Dermis microvascular lymphatic vessel endothelial cell (primary cell): ENCODE measurements at regions not wholly inside any gene's neighbourhood (a gene's known extent, or its start where the extent isn't known, plus 50 kb on each side); places are given as distances from the start of the nearest gene placed in this dataset.

Experiments used
- DNase-seq, 2 donors: peaks; one replicate each; pipeline versions ENCODE4 v3.0.0 to v3.0.0-alpha.2; 2010; ENCODE audit warnings: low read depth in 2 of 2

DNA sequence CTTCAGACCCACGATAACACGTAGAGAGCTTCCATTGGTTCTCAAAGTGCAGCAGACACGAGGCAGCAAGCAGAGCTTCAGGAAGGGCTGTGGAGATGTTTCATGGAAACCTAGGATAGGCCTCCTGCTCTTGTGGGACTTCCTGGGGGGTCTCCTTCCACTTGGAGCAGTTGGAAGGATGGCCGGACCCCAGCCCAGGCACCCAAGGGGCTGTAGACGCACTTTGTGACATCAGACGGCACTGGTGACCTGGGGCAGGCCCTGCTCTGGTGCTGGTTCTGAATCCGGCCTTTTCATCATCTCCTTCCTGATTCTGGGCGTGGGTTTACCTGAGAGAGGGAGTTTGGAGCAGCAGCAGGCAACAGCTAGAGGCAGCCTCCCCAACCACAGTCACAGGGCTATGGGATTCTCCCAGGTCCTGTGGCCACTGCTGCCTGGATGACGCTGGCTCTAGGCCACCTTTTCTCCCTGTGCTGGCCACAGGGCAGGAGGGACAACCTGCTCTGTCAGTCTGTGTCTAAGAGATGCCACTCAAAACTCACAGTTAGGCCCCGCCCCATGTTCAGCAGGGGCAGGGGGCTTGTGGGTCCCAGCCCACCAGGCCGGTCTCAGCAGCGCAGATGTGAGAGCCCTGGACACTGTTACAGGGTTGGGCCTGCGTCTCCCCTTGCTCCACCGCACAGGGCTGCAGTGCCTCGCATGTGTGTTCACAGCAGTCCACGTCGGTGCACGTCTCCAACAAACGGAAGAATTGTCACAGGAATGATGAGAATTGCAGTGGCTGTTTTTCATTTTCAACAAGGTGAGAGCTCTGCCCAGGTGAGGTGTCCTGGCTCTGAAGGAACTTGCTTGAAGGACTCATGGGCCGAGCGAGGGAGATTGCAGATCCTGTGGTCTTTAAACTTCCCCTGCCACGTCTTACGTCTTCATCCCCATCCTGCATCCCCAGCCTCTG, 569.3 kb downstream of the TCERG1L start:
- DNase-seq: no peak

DNA sequence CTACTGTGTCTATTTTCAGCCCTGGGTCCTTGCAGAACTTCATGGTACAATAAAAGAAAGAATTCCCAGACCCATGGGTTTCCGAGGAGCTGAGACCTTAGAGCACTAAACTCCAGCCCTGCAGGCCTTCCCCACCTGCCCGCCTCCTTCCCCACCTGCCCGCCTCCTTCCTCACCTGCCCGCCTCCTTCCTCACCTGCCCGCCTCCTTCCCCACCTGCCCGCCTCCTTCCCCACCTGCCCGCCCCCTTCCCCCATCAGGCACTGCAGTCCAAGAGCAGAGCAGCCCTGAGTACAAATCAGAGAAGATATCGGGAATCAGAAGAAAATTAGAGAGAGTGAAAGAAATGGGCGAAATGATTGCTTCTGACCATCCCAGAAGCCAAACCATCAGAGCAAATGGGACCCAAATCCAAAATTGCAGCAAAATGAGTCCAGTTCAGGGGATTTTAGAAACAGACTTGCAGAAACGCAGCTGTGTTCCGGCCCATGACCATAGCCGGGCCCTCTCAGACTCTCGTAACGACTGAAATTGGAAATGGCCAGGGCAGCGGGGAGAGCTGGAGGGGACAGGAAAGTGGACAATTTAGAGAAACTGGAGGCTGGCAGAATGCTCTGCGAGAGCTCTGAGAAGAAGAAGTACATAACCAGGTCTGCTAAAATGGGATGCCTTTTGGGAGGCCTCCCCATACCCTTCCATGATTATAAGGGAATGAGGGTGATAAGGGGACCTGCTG, 568.4 kb downstream of the TCERG1L start:
- DNase-seq: no peak

DNA sequence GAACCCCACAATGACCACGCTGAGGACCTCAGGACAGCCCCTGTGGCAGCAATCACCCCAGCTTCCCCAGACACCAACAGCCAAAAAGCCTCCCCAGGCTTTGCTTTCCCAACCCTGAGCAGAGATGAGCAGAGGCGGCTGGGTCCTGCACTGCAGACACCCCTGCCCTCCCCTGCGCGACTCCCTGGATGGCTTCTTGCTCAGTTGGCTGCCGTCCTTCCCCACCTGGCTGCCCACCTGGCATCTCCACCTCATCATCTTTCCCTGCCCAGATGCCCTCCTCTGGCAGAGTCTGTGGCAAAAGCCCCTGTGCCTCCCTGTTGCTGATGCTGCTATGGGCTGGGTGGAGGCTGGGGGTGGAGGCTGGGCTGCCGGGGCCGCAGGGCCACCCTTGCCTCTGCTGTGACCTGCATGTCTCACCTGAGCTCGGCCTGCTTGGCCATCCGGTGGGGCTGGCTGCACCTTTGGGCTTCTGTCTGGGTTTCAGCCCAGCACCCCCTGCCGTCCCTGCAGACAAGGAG, 567.7 kb downstream of the TCERG1L start:
- DNase-seq: no peak

DNA sequence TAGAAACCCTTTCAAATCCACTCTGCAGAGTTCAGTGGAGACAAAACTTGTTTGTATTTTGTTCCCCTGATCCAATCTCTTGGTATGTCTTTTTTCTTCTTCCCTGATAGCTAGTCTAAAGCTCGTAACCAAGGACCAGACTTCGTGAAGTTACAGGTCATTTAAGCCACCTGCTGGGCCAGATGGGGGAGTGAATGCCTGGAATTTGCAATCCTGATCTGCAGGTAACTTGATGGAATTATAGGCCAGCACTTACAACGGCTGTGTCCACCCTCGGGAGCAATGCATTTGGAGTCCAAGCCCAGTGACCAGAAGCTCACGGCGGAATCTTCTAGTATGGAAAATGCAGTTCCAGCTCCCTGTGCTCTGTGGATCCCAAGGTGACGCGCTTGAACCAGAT, 566.9 kb downstream of the TCERG1L start:
- no peak for DNase-seq

DNA sequence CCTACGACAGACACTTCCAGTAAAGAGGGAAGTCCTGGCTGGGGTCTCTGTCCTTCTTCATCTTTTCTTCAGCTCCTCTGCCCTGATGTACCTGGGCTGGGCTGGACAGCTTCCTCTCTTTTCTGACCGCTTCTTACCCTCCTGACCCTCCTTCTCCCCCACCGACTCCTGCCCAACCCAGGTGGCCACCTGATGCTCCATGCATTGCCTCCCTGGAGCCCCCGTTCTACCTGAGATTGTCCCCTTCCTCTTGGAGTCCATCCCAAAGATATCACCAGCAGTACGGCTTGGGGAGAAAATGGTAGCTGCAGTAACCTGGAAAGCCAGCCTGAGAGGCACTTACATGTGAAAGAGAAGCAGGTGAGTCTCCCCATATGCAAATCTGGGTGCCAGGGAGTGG, 566.3 kb downstream of the TCERG1L start:
- DNase-seq: no peak

DNA sequence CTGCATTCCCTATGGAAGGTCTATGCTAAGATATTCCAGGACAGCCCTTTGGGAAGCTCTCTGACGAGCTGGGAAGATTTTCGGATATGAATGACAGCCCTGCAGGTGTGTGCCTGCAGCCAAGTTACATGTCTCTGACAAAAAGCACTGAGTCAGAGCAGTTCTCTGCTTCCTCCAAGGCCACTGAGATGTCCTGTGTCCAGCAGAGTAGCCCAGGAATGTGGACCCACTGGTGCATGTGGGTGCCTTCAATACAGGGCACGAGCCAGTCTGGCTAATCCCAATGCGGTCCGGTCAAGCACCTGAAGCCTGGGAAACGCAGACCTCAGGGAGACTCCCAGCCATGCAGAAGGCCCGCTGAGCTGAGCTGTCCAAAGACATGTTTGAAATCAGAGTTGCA, 565.7 kb downstream of the TCERG1L start:
- DNase-seq: no peak

DNA sequence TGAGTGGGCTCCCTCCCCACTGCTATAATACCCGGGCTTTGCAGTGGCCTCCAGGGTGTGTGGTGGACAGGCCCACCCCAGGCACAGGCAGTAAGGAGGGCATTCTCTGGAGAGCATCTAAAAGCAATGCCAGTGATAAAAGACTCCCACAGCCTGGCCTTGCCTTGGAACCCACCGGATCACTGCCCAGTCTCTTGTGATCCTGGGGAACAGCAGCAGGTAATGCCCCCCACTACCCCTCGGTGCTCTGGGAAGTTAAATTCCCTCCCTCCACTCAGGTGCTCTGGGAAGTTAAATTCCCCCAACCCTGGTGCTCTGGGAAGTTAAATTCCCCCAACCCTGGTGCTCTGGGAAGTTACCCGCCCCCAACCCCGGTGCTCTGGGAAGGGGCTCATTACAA, 565.2 kb downstream of the TCERG1L start:
- no peak for DNase-seq

DNA sequence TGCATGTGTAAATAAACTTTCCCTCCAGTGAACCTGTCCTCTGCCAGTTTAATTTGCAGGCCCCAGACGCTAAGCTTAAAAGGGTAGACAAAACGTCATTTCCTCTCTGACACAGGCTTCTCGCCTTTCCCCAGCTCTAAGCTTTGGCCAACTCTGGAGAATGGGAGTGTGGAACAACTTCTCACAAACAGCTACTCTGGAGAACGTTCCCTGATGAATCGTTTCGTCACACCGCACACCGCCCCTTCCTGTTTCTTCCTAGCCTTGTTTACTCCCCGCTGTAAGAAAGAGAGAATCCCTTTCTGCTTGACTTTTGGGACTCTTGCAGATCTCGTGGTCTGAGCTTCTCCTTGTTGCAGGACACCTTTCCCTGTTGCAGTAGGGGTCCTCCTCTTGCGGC, 564.2 kb downstream of the TCERG1L start:
- no peak for DNase-seq

DNA sequence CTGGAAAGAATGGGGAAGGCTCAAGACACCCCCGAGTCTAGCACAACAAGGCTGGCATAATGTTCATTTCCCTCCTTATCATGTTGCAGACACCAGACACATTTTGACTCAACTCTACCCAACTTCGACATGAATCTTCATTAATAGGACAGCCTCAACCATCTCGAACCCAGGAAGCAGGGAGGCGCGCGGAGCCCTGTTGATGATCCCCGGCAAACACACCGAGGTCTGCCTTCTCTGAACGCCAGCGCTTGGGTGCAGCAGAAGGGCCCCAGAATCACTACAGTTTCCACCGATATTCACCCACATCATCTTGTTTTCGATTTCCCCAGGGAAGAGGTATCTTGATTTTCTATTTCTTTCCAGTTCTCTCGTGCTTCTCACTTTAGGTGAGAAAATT, 563.6 kb downstream of the TCERG1L start:
- DNase-seq: no peak

DNA sequence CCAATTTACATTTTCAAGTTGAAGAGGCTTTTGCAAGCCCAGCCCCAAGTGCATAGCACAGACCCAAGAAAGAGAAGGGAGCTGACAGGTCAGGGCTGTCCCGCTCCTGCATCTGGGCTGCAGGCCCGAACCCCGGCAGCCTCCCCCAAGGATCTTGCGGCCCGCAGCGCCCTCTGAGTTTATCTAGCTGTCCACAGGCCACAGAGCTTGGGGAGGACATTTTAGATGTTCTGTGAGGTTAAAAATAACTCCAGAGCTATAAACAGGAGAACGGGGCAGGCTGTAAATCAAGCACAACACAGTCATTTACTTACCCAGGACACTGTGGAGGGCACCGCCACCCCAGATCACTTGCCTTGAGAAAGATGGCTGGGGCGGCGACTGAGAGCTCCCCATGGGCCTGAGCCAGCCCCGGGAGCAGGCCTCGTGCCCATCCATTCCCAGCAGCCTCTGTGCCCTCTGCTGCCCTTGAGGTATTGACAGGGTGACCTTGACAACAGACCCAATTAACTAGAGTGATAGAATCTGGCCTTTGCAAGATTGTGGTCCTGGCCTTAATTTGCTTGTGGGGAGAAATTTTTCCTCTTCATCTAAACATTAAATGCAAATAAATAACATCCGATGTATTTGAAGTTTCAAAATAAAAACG, 563.0 kb downstream of the TCERG1L start:
- no peak for DNase-seq

DNA sequence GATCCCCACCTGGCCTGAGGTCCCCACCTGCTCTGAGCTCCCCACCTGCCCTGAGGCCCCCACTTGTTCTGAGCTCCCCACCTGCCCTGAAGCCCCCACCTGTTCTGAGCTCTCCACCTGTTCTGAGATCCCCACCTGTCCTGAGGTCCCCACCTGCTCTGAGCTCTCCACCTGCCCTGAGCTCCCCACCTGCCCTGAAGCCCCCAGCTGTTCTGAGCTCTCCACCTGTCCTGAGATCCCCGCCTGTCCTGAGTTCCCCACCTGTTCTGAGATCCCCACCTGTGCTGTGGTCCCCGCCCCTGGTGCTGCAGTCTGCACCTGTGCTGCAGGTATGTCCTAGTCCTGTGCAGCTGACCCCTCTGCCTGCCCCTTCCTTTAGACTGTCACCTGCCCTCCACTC, 561.6 kb downstream of the TCERG1L start:
- no peak for DNase-seq

DNA sequence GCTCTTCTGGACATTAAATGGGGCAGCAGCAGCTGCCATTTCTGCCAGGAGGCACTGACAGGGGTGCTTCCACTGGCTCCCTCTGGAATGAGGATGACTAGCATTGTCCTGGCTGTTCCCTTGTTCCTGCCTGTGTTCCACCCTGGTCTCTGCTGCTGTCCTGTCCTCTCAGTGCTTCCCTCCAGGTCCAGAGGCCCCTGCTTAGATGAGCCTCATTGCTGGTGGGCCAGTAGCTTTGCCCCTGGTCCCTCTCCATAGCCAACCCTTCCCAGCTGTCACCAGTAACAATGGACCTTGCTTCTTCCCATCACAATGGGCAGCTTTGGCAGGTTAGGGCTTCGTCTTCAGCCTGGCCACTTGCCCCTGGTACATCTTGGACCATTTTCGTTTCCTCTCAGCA, 561.1 kb downstream of the TCERG1L start:
- no peak for DNase-seq

DNA sequence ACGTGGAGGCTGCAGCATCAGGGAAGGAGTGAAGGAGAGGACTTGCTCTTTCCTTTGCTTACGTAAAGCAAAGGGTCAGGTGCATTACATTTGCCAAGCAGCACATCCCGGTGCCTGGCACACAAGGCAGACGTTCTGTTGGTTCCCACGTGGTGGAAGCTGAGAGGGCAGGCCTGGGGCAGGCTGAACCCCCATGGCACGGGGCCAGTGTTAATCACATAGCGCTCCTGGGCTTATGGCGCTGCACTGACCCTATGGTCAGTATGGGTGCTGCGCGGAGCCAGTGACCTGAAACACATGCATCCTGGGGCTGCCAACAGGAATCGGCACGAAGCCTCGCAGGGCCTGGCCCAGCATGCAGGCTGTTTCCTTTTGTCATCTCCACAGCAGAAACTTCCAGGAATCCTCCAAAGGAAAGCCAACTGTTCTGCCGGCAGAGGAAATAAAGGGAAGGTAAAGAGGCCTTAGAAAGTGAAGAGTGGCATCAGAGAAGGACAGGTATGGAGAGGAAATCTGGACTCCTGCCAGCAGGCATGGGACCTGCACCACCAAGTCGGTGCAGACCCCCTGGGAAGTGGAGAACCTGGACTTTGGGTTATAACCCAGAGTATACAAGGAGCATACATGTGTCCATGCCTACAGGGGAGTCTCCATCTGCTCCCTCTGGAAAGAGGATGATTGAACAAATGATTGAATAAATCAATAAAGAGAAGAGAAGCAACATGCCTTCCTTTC, 560.2 kb downstream of the TCERG1L start:
- DNase-seq: no peak

DNA sequence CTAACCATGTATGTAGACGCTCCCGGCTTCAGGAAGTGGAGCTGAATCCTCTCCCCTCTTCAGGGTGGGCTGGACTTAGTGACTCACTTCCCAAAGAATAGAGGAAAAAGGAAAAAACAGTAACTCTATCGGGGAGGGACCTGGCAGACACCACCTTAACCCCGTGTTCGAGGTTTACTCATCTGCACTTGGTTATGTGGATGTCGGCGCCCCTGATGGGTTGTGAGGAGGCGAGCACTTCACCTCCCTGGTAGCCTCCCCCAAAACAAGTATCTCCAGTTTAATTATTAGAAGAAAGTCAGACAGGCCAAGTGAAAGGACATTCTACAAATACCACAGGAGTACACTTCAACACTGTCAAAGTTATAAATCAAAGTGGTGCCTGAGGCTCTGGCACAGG, 559.7 kb downstream of the TCERG1L start:
- DNase-seq: no peak

DNA sequence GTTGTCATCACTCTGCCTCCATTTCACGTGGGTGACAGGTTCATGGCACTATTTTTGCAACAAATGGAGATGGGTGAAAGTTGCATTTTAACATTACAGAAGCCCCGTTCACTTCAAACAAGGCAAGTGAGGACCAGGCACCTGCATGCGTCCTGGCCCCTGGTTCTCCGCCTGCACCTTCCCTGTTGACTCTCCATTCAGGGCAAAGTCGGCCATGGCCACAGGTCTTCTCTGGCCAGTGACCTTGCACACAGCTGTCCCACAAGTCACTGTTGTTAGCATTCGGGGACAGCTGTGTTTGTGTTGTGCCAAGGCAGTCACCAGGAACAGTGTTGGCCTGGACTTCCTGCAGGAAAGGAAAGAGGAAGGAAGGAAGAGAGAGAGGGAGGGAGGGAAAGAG, 554.9 kb downstream of the TCERG1L start:
- DNase-seq: no peak

DNA sequence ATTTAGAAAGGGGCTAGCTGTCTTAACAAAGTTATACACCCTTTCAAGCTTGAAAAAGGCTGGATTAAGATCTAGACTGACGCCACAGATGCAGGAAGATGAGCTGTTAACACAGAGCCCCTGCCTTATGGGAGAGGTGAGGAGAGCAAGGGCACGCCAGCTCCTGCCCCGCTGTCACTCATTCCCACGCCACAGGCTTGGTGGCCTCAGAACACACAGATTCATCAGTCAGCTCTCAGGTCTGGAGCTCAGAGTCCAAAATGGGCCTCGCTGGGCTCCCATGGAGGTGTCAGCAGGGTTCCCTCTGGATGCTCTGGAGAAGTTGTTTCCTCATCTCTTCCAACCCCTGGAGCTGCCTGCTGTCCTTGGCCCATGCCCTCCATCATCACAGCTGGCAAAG, 554.2 kb downstream of the TCERG1L start:
- DNase-seq: no peak

DNA sequence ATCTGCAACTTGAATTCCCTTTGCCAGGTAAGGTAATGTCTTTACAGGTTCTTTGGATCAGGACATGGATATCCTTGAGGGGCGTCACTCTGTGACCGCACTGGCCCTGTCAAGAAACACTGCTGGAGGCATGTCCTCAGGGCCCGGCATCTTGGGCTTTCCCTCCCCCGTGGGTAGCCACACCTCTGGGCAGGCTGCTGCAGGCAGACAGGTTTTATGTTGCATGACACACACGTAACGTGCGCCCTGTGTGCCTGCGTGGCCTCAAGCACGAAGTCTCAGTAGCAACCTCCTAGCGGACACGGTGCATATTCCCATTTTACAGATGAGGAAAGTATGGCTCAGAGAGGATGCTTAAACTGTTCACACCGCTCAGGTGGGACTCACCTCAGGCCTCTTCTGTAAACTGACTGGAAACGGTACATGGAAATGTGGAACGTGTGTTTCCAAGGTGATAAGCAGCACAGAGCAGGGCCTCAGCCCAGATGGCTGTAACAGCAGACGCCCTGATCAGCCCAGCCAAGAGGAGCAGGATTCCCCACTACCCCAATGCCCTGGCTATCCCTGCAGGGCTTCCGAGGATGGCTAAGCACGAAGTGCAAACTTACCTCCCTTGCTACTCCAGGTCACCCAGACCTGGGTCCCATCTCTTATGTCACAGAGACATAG, 553.6 kb downstream of the TCERG1L start:
- DNase-seq: no peak

DNA sequence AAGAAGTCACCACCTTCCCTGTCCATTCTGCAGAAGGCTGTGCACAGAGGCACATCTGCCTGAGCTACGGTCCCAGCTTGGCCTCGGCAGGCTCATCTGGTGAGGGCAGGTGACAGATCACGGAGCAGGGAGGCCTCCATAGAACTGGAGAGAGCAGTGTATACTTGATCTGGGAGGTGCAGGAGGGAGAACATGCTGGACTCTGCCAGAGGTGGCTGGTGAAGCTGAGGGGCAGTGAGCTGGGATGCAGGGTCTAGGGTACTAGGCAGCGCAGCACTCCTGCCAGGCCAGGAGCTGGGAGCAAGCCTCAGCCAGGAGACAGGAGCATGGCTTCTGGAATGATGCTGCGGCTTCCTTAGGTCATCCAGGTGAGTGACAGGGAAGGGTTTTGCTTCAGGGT, 553.0 kb downstream of the TCERG1L start:
- DNase-seq: no peak

DNA sequence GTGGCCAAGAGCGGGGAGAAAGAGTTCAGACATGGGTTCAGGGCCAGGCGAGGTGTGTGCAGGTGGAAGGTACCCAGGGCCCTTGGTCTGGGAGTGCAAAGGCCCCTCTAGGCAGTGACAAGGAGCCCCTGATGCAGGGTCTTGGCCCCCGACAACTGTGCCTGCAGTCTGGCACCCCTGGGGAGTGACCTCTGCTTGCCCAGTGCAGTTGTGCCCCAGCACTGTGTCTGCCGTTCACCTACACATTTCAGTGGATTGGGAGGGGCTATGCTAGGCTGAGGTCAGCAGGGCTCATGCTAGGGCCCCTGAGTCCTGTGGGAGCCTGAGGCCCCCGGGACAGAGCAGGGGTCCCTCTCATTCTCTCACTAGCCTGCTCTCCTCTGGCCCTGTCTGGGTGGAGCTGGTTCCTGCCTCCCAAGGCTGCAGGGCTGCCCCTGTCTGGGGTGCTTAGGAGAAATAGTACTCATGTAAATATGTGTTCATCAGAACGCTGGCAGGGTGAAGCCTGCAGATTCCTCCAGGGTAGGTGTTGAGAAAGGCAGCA, 550.4 kb downstream of the TCERG1L start:
- DNase-seq: no peak

DNA sequence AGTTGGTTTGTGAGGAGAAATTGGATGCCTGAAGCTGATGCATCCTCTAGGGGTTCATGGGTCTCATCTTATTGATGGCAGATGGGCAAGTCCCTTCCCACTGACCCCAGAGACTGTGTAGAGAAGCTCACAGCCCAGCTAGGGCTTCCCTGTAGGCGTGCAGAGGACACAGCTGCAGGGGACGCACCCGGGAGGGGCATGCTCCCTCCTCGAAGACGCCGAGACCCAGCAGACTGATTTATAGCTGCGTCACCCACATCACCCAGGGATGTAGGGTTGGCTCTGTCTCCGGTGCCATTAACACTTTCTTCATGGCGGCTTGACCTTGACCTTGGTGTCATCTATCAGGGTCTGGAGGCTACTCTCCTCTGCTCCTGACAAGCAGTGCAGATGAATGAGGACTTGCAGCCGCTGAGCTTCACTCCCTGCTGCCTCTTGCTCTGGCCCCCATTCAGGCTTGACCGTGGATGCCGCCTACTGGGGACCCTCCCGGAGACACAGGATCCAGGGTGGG, 549.7 kb downstream of the TCERG1L start:
- no peak for DNase-seq
